ENCODE measurements at regions not wholly inside any gene's neighbourhood (a gene's known extent, or its start where the extent isn't known, plus 50 kb on each side); places are given as distances from the start of the nearest gene placed in this dataset.

DNA sequence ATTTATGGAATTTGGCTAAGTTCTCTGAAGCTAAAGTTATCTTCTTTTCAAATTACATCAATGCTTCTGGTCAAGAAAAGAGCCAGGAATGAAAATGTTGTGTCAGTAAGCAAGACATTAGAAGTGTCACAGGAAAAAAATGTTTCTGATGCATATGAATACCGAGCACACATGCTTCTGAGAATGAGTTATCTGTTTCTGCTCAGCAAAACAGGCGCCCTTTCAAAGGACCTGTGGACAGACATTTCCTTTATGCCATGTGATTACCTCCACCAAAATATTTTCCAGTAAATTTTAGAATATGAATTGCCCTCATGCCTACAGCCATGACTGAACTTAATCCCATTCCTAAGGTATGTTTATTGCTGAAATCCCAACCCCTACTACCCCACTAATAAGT lies 55.4 kb upstream of the RNF180 start:
- FAIRE-seq = no peak
- DNase-seq (ENCODE audit: extremely low spot score, insufficient read length, low read depth) = no peak

DNA sequence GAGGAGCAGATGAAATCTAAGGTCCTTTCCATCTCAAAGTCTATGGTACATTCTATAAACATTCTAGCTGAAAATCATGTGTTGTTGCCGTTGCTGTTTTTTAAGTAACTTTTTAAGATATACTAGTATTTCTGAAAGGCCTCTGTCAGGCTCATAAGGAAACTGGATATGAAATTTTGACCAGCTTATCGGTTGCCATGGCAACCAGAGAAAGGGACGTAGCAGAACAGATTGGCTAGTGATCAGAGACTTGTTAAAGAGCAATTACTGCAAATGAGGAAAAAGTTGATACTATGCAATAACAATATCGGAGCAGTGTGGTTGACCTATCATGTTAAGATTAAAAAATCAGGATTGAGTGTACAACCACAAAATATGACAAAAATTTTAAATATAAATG lies 57.0 kb upstream of the RNF180 start:
- no peak for FAIRE-seq
- no peak for DNase-seq (ENCODE audit: extremely low spot score, insufficient read length, low read depth)

DNA sequence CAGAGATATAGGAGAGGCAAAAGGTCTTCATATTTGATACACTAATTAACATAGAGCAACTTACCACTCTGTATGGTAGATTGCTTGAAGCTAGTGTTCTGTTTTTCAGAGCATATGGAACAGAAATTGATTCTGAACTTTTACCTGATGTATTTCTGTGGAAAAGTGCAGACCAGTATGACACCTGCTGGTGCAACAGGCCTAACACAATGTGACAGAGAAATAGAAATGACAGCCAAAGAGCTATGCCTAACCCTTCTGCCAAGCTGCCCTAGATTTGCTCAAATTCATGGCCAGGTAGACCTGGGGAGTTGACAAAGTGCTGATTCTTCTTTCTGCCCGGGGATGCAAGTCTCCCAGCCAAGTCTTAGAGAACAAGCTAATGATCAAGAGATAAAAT lies 65.4 kb upstream of the RNF180 start:
- DNase-seq (ENCODE audit: extremely low spot score, insufficient read length, low read depth) (no peak), FAIRE-seq (no peak)

DNA sequence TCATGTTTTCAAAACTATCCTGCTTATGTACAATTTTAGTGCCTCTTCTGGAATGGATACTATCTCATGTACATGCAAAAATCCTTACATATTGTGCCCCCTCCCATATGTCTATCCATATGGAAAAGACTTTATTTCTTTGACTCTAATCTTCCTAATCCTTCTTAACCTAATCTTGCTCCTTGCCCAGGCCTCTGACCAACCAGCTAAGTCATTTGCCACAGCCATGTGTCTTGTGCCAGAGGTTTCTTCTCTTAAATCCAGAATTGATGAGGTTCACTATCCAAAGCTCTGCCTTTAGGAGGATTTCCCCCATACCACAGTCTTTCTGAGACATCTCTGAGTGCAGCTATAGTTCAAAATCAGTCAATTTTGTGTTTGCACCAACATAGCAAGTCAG lies 68.9 kb upstream of the RNF180 start:
- DNase-seq (ENCODE audit: extremely low spot score, insufficient read length, low read depth) (no peak), FAIRE-seq (no peak)

DNA sequence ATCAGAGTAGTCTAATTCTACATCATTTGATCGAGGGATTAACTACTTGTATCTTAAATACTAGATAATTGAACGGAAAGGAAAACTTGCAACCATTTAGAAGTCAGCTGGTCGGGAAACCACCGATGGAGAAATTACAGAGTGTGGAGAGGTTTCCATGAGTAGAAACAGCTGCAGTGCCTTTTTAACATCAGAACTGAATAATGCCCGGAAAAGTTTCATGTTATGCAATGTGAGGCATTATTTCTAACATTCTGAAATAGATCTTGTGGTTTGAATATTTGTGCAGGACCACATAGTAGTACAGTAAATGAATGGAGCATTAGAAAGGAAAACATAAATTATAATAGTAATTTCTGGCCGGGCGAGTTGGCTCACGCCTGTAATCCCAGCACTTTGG lies 88.1 kb upstream of the RNF180 start:
- FAIRE-seq = no peak

DNA sequence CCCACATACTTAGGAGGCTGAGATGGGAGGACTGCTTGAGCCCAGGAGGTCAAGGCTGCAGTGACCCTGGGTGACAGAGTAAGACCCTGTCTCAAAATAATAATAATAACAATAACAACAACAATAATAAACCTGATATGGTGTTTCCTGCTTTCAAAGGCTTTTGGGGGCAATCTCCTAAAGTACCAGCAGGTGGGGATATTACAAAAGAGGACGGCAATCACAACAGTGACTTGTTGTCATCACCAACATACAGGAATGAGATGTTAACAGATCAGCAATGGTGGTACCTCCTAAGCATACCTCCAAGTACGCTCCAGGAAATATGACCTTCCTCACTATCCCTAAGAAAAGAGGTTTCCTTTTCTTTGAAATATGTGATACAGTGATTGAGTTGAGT lies 91.1 kb upstream of the RNF180 start:
- FAIRE-seq (peak; percentile 74), DNase-seq (ENCODE audit: extremely low spot score, insufficient read length, low read depth) (peak; percentile 3)

More for the DNA sequence above, 88.1 kb upstream of the RNF180 start:
- no peak for DNase-seq (ENCODE audit: extremely low spot score, insufficient read length, low read depth)

DNA sequence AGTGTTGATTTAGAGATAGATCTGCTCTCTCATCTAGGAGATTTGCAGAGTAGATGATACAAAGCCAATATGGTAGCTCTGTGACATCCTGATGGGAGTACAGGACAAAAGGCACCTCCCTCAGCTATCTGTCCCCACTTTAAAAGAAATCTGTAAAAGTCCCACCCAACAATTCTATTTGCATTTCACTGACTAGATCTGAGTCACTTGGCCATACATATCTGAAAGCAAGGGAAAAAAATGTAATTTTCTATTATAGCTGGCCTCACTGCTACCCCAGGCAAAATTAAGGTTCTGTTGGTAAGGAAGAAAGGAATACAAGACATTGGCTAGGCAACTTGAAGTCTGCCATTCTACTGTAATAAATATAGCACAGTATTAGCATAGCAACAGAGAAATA lies 96.2 kb upstream of the RNF180 start:
- DNase-seq (ENCODE audit: extremely low spot score, insufficient read length, low read depth) = no peak
- FAIRE-seq = no peak

DNA sequence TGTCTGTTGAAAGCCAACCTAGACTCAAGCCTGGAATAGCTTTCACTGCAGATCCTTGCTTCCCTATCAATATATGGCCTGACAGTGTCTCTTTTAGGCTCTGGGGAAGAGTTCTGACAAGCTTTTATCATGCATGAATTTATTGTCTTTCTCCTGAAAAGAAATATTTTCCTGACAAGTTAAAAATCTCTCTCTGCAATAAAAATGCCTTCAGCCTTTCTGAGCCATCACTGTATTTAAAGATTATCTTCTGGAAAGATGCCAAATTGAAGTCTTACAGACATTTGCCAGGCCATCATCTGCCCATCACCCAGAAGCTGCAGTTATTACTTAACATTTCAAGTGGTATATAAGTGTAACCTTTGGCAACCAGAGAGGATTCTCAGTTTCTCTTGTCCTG lies 88.1 kb upstream of the HTR1A start:
- DNase-seq (ENCODE audit: extremely low spot score, insufficient read length, low read depth) (no peak), FAIRE-seq (no peak)

DNA sequence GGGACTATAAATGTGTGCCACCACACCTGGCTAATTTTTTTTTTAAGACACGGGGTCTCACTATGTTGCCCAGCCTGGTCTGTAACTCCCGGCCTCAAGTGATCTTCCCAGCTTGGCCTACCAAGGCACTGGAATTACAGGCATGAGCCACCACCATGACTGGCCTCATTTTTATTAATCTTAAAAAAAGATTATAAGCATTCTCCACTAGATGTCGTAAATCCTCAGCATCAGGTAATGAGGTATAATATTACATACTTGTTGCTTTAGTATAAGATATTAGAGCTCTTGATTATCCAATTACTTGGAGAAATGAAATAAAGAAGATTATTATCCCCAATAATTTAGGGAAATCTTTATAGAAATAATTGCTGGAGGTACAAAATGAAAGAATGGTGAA lies 78.2 kb upstream of the HTR1A start:
- DNase-seq (ENCODE audit: extremely low spot score, insufficient read length, low read depth) (no peak), FAIRE-seq (no peak)

DNA sequence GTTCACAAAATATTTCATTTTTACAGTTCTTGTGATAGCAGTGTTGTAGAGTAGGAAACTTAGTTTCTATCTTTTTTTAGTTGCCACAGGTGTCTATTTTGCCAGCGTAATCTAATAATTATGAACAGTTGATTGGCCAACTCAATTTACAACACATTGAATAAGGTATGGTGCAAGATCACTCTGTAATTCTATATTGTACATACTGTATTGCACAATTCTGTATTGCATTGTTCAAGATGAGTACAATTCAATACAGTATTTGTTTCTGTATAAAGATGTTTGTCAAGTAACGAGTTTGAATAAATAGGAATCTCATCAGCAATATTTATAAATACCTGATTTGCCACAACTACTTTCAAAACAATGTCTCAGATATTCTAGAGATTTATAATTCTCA lies 64.2 kb upstream of the HTR1A start:
- no peak for DNase-seq (ENCODE audit: extremely low spot score, insufficient read length, low read depth)
- no peak for FAIRE-seq

DNA sequence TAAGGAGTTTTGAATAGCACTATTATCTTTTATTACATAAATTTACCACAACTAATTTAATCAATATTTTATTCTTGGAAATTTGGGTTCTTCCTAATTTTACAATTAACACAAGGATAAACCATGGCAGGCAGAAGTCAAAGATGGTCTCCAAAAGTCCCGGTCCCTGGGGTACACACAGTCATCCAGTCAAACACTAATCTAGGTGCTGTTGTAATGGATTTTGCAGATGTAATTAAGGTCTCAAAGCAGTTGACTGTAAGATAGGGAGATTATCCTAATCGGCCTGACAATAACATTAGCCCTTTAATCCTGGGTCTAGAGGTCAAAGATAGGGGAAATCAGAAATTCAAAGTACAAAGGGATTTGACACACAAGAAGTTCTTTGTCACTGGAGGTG lies 57.5 kb upstream of the HTR1A start:
- FAIRE-seq (no peak), DNase-seq (ENCODE audit: extremely low spot score, insufficient read length, low read depth) (no peak)

DNA sequence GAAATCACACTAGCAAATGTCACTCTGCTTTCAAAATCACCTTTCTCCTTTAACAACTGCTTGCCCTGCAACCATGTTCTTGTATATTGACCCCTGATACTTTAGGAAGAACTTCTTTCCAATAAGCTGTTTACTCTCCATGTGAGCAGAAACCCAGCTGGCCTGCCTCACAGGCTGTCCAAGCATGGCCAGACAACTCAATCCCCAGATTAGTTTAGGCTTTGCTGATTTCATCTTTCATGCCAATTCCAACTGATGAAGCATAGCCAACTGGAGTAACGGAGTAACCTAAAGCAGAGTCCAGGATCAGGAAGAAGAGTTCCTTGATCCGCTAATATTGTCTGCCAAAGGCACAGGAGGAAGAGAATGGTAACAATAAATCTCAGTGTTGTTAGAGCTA lies 56.7 kb upstream of the HTR1A start:
- FAIRE-seq = no peak
- no peak for DNase-seq (ENCODE audit: extremely low spot score, insufficient read length, low read depth)

DNA sequence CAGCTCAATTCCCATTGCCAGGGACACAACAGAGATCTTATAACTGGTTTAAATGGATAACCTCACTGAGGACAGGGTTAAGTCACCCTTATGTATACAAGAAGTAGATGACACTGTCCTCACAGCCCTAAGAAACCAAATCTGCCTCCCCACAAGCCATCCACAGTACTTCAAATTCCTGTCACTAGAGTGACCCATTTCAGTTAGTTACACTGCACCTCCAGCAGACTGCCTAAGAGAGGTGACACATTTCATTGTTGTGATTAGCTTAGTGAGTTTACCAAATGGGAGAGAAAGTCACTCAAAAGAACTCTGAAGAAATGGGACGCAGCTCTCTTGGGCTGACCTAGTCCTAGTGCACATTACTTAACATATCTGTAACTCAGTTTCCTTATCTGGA lies 53.6 kb upstream of the HTR1A start:
- no peak for FAIRE-seq
- no peak for DNase-seq (ENCODE audit: extremely low spot score, insufficient read length, low read depth)
